Keratinocyte (primary cell): ENCODE measurements at regions not wholly inside any gene's neighbourhood (a gene's known extent, or its start where the extent isn't known, plus 50 kb on each side); places are given as distances from the start of the nearest gene placed in this dataset.
"Not testable (repeated sequence)": the region's sequence is repeated elsewhere in the genome, so short reads cannot be mapped to it uniquely, and the experiment has no call there.

Experiments
- CTCF ChIP-seq, 3 experiments: IDR thresholded peaks in 1 of 3; conservative IDR thresholded peaks in 1 of 3; optimal IDR thresholded peaks in 1 of 3; 2 replicates in 2 of 3; 3 replicates in 1 of 3; pipeline versions ENCODE3 to v1.5.1; 2011; ENCODE audit warnings: low read length in 3 of 3, mild to moderate bottlenecking in 3 of 3, moderate library complexity in 2 of 3, control low read depth in 1 of 3, inconsistent platforms in 1 of 3; ENCODE audit not compliant: insufficient read depth in 2 of 3; ENCODE audit errors: extremely low read depth in 1 of 3
- EZH2 ChIP-seq: IDR thresholded peaks from one replicate; pipeline ENCODE4 v1.6.1; 2012; ENCODE audit warnings: inconsistent platforms, mild to moderate bottlenecking, low read length, moderate library complexity

DNA sequence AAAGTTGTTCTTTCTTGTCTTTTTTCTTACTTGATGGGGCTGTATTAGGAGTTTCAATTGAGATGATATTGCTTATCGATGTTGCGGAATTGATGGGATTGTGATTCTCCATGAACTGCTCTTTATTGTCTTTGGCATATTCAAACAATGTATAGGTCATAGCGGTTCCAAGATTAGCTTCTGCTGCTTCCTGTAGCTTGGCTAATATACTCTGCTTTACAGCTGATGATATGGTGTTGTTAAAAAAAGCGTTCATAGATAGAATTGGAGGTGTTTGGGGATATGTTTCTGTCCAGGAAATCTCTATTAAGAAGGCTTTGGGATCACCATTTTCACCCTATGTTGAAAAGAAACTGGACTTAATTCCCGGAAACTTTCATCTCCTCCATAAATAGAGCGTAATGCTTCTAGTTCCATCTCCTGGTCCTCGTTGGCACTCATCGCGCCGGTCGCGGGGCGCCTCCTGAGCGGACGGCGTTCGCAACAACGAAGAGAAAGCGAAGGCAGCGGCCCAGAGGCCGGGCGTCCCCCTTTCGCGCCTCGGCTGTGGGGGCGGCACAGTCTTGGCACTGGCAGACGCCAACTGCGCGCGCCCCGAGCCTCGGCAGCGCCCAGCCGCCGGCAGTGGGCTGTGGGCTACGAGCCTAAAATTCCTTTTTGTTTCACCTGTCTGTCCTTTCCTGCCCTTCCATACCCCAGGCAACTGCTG lies 95.3 kb upstream of the CDK13 start:
- not testable (repeated sequence) for TF ChIP-seq EZH2; CTCF (optimal IDR thresholded peaks at IDR 0.05 in 1 of 3, IDR thresholded peaks at IDR 0.05 in 1 of 3, conservative IDR thresholded peaks at IDR 0.05 in 1 of 3; ENCODE audit: extremely low read depth in 1 of 3, insufficient read depth in 2 of 3, low read length in 3 of 3)
